Tibial artery (tissue), 4 donors: ENCODE measurements at regions not wholly inside any gene's neighbourhood (a gene's known extent, or its start where the extent isn't known, plus 50 kb on each side); places are given as distances from the start of the nearest gene placed in this dataset.

Source experiments
- DNase-seq, 2 donors: peaks; one replicate each; pipeline ENCODE4 v3.0.0-alpha.2; 2019
- H3K27ac ChIP-seq, 2 donors: fragments of 200-600 bp; sonication (generic) in 1 of 2; 1 replicate in 1 of 2; 2 replicates in 1 of 2; pipeline ENCODE4 v1.5.1; 2018 to 2019; ENCODE audit warnings: mild to moderate bottlenecking in 1 of 2
- H3K27me3 ChIP-seq, 2 donors: fragments of 200-600 bp; sonication (generic) in 1 of 2; one replicate each; pipeline versions ENCODE4 v1.5.1 to v1.6.0; 2016 to 2019
- H3K36me3 ChIP-seq, 3 donors: fragments of 200-600 bp; sonication (generic) in 2 of 3; one replicate each; pipeline ENCODE4 v1.5.1; 2016 to 2019; ENCODE audit warnings: mild to moderate bottlenecking in 2 of 3
- H3K4me1 ChIP-seq, 4 donors: fragments of 200-600 bp; sonication (generic) in 2 of 4; 1 replicate in 3 of 4; 2 replicates in 1 of 4; pipeline ENCODE4 v1.5.1; 2016 to 2019
- H3K4me3 ChIP-seq, 2 donors: fragments of 200-600 bp; sonication (generic) in 1 of 2; 1 replicate in 1 of 2; 2 replicates in 1 of 2; pipeline ENCODE4 v1.5.1; 2018 to 2019; ENCODE audit warnings: mild to moderate bottlenecking in 2 of 2
- H3K9me3 ChIP-seq, 3 donors: fragments of 200-600 bp; sonication (generic) in 1 of 3; one replicate each; pipeline ENCODE4 v1.5.1; 2016 to 2019
- intact Hi-C: fragments of 100-400 bp; cut with DNase I; formaldehyde crosslinking; loops from one replicate; pipeline ENCODE4 v1.15.0; 2023; ENCODE audit warnings: low total_unique reads
- TF ChIP-seq, protein P1 (sequence below), 2 experiments: fragments of 200-600 bp in 1 of 2; fragments of 450-650 bp in 1 of 2; IDR thresholded peaks; one replicate each; pipeline ENCODE4 v1.5.1; 2017 to 2019; ENCODE audit warnings: antibody characterized with exemption in 2 of 2, mild to moderate bottlenecking in 1 of 2, moderate library complexity in 1 of 2

DNA sequence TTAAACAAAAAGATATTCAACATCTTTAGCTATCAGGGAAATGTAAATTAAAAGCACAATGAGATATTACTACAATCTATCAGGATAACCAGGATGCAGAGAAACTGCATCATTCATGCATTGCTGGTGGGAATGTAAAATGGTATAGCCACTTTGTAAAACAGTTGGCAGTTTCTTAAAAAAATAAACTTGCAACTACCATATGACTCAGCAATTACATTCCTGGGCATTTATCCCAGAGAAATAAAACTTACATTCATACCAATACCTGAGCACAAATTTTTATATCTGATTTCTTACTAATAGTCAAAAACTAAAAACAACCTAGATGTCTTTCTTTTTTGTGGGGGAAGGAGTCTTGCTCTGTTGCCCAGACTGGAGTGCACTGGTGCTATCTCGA lies 190.3 kb upstream of the TAB2 start:
- Histone ChIP-seq H3K36me3 (no peaks in the 10 kb centered on the region), H3K27ac (no peak overlapping the region), H3K4me3 (no peak overlapping the region), H3K4me1 (peaks cover 0 to 10% (median 0%) of the 10 kb centered on the region in 4 donors), H3K27me3 (no peaks in the 10 kb centered on the region), H3K9me3 (no peaks in the 10 kb centered on the region)
- intact Hi-C loops: no loop called here
- TF ChIP-seq, protein P1, sequence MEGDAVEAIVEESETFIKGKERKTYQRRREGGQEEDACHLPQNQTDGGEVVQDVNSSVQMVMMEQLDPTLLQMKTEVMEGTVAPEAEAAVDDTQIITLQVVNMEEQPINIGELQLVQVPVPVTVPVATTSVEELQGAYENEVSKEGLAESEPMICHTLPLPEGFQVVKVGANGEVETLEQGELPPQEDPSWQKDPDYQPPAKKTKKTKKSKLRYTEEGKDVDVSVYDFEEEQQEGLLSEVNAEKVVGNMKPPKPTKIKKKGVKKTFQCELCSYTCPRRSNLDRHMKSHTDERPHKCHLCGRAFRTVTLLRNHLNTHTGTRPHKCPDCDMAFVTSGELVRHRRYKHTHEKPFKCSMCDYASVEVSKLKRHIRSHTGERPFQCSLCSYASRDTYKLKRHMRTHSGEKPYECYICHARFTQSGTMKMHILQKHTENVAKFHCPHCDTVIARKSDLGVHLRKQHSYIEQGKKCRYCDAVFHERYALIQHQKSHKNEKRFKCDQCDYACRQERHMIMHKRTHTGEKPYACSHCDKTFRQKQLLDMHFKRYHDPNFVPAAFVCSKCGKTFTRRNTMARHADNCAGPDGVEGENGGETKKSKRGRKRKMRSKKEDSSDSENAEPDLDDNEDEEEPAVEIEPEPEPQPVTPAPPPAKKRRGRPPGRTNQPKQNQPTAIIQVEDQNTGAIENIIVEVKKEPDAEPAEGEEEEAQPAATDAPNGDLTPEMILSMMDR (IDR thresholded peaks at IDR 0.05): no peak
- no peak for DNase-seq

DNA sequence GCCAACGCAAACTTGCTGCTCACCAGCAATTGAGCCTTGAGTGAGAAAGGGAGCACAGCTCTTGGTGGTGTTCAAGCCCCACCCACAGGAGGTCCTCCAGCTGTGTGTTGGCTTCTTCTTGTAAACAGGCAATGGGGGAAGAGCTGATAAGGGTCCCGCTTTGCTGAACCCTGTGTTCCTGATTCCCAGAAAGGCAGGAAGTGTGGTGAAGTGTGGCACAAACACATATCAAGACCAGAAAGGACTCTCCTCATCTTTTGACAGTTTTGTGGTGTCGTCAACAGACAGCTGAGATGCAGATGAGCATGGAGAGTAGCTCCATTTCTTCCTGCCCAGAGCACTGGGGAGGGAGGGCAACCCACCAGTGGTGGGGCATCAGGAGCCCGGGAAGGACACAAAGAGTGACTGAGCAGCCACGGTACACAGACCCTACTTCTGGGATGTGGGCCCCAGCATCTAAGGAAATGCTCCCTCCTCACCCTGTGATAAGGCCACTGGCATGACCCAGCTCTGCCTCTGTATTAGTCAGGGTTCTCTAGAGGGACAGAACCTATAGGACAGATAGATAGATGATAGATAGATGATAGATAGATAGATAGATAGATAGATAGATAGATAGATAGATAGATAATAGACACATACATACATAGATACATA lies 188.9 kb upstream of the TAB2 start:
- H3K4me1 ChIP-seq: peaks cover 0 to 10% (median 0%) of the 10 kb centered on the region in 4 donors
- no peaks in the 10 kb centered on the region for H3K27me3 ChIP-seq
- TF ChIP-seq, protein P1 (IDR thresholded peaks at IDR 0.05): no peak
- no peaks in the 10 kb centered on the region for H3K9me3 ChIP-seq
- no peak overlapping the region for H3K27ac ChIP-seq
- intact Hi-C loops: no loop called here
- DNase-seq: no peak
- no peak overlapping the region for H3K4me3 ChIP-seq
- no peaks in the 10 kb centered on the region for H3K36me3 ChIP-seq

GRCh38 chr6:149129371-149130077 lies 188.0 kb upstream of the TAB2 start:
- DNase-seq: peak; percentile 66 to 68
- intact Hi-C loops: no loop called here
- H3K4me3 ChIP-seq: no peak overlapping the region
- TF ChIP-seq, protein P1 (IDR thresholded peaks at IDR 0.05): no peak
- no peaks in the 10 kb centered on the region for H3K9me3 ChIP-seq
- H3K4me1 ChIP-seq: peaks cover 0 to 10% (median 0%) of the 10 kb centered on the region in 4 donors
- H3K36me3 ChIP-seq: no peaks in the 10 kb centered on the region
- H3K27me3 ChIP-seq: no peaks in the 10 kb centered on the region
- H3K27ac ChIP-seq: no peak overlapping the region

GRCh38 chr6:149130090-149130489 lies 187.4 kb upstream of the TAB2 start:
- no peaks in the 10 kb centered on the region for H3K9me3 ChIP-seq

DNA sequence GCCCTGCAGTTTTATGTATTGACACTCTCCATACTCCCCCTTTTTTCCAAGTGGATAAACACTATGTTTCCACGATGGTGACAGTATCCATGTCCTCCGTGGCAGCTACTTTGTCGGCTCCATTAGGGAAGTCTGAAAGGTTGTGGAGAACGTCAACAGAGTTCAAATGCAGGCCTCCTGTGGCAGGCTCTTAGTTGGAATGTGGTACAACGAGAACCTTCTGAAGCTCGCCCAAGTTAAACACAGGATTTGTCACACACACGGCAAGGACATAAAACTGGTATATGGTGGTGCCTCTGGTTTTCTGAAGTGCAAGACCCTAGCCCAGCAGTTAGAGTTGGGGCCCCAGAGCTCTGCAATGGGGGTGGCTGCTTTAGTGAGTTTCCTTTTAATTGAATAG lies 187.0 kb upstream of the TAB2 start:
- TF ChIP-seq, protein P1 (IDR thresholded peaks at IDR 0.05): no peak
- DNase-seq: no peak
- Histone ChIP-seq H3K4me1 (peaks cover 0 to 10% (median 0%) of the 10 kb centered on the region in 4 donors), H3K4me3 (no peak overlapping the region), H3K36me3 (no peaks in the 10 kb centered on the region), H3K9me3 (no peaks in the 10 kb centered on the region), H3K27ac (no peak overlapping the region), H3K27me3 (no peaks in the 10 kb centered on the region)
- intact Hi-C loops: no loop called here

More at GRCh38 chr6:149130090-149130489, 187.4 kb upstream of the TAB2 start:
- H3K27me3 ChIP-seq: no peaks in the 10 kb centered on the region
- H3K36me3 ChIP-seq: no peaks in the 10 kb centered on the region
- no peak overlapping the region for H3K27ac ChIP-seq
- intact Hi-C loops: no loop called here
- TF ChIP-seq, protein P1 (IDR thresholded peaks at IDR 0.05): no peak
- DNase-seq: no peak
- H3K4me1 ChIP-seq: peaks cover 0 to 10% (median 0%) of the 10 kb centered on the region in 4 donors
- H3K4me3 ChIP-seq: no peak overlapping the region
